ENCODE measurements at regions not wholly inside any gene's neighbourhood (a gene's known extent, or its start where the extent isn't known, plus 50 kb on each side); places are given as distances from the start of the nearest gene placed in this dataset.

GRCh38 chr6:135796643-135797305 lies 54.7 kb upstream of the PDE7B start:
- TF ChIP-seq CTCF (IDR thresholded peaks at IDR 0.05), result no peak
- TF ChIP-seq POLR2A (IDR thresholded peaks at IDR 0.05), result no peak
- TF ChIP-seq EP300 (IDR thresholded peaks at IDR 0.05), result no peak
- TF ChIP-seq POLR2AphosphoS5 (IDR thresholded peaks at IDR 0.05), result no peak

GRCh38 chr6:135797361-135797760 lies 54.1 kb upstream of the PDE7B start:
- no peaks in the 10 kb centered on the region for H3K27me3 ChIP-seq
- no peak overlapping the region for H3K4me3 ChIP-seq
- intact Hi-C loops (cut with DNase I; ENCODE audit: low total_unique reads), result no loop called here
- H3K9me3 ChIP-seq, result no peaks in the 10 kb centered on the region
- WGBS, 5 donors, result 51 to 93% (median 71%) methylated on average over 3 of the region's 3 CpGs
- H3K4me1 ChIP-seq, result no peaks in the 10 kb centered on the region
- no peak for DNase-seq
- TF ChIP-seq POLR2A (IDR thresholded peaks at IDR 0.05), result no peak
- TF ChIP-seq EP300 (IDR thresholded peaks at IDR 0.05), result no peak
- no peak for TF ChIP-seq POLR2AphosphoS5 (IDR thresholded peaks at IDR 0.05)
- no peak for TF ChIP-seq CTCF (IDR thresholded peaks at IDR 0.05)
- H3K27ac ChIP-seq, result no peak overlapping the region
- H3K36me3 ChIP-seq, result no peaks in the 10 kb centered on the region

More at GRCh38 chr6:135796643-135797305, 54.7 kb upstream of the PDE7B start:
- H3K27ac ChIP-seq, result no peak overlapping the region
- no peaks in the 10 kb centered on the region for H3K27me3 ChIP-seq
- no peaks in the 10 kb centered on the region for H3K9me3 ChIP-seq
- peak in 1 of 2 donors; percentile 42 for DNase-seq
- no peaks in the 10 kb centered on the region for H3K4me1 ChIP-seq
- no peaks in the 10 kb centered on the region for H3K36me3 ChIP-seq
- WGBS, 5 donors, result 63 to 79% (median 73%) methylated on average over 7 of the region's 7 CpGs
- intact Hi-C loops (cut with DNase I; ENCODE audit: low total_unique reads), result no loop called here
- H3K4me3 ChIP-seq, result no peak overlapping the region

- no peaks in the 10 kb centered on the region for H3K4me1 ChIP-seq
- no peaks in the 10 kb centered on the region for H3K27me3 ChIP-seq
- intact Hi-C loops (cut with DNase I; ENCODE audit: low total_unique reads), result no loop called here
- H3K9me3 ChIP-seq, result no peaks in the 10 kb centered on the region
- DNase-seq, result no peak
- 69 to 81% (median 74%) methylated on average over 4 of the region's 4 CpGs for WGBS, 5 donors
- no peak overlapping the region for H3K27ac ChIP-seq
- TF ChIP-seq POLR2A (IDR thresholded peaks at IDR 0.05), result no peak
- no peaks in the 10 kb centered on the region for H3K36me3 ChIP-seq
- H3K4me3 ChIP-seq, result no peak overlapping the region
Observed at GRCh38 chr6:135798751-135799515, 52.6 kb upstream of the PDE7B start.
